NT2/D1 (cell line): ENCODE measurements at regions not wholly inside any gene's neighbourhood (a gene's known extent, or its start where the extent isn't known, plus 50 kb on each side); places are given as distances from the start of the nearest gene placed in this dataset.

Experiments
- SUZ12 ChIP-seq: IDR thresholded peaks from 2 replicates; pipeline ENCODE4 v1.6.1; 2011; ENCODE audit not compliant: insufficient read length, insufficient read depth; ENCODE audit errors: extremely low read depth
- ZNF274 ChIP-seq: IDR thresholded peaks from 2 replicates; pipeline ENCODE4 v1.6.1; 2011; ENCODE audit warnings: mild to moderate bottlenecking, low read depth, low read length

GRCh38 chr1:185467122-185467521, 150.1 kb upstream of the IVNS1ABP start:
- no peak for TF ChIP-seq SUZ12
- TF ChIP-seq ZNF274: no peak
